SU-DHL-6 (cell line): ENCODE measurements at regions not wholly inside any gene's neighbourhood (a gene's known extent, or its start where the extent isn't known, plus 50 kb on each side); places are given as distances from the start of the nearest gene placed in this dataset.

Experiments used
- H2AFZ ChIP-seq: fragments of 200-600 bp; sonication (generic); 2 replicates; pipeline ENCODE4 v1.6.1; 2014; ENCODE audit warnings: low read depth, mild to moderate bottlenecking, moderate library complexity, mixed read lengths, antibody characterized with exemption, low read length; ENCODE audit not compliant: severe bottlenecking
- H3F3A ChIP-seq: fragments of 200-600 bp; shearing (Covaris generic); 2 replicates; pipeline ENCODE4 v1.6.0; 2016; ENCODE audit warnings: antibody characterized with exemption, mild to moderate bottlenecking; ENCODE audit not compliant: insufficient read depth
- H3K27ac ChIP-seq: fragments of 200-600 bp; sonication (generic); 2 replicates; pipeline ENCODE4 v1.5.1; 2016; ENCODE audit warnings: low read depth, mild to moderate bottlenecking, low read length, moderate library complexity, mixed read lengths
- H3K27me3 ChIP-seq: fragments of 200-600 bp; sonication (generic), shearing (Covaris generic); 2 replicates; pipeline ENCODE4 v1.6.0; 2014; ENCODE audit warnings: mild to moderate bottlenecking, low read length
- H3K36me3 ChIP-seq: fragments of 200-600 bp; sonication (generic); 2 replicates; pipeline ENCODE4 v1.6.1; 2014; ENCODE audit warnings: mild to moderate bottlenecking, low read length, mixed read lengths
- H3K4me2 ChIP-seq: fragments of 300-600, 200-600 bp; shearing (Covaris generic), sonication (generic); 2 replicates; pipeline ENCODE4 v1.6.0; 2014; ENCODE audit warnings: low read length, low read depth, mild to moderate bottlenecking; ENCODE audit not compliant: poor library complexity, severe bottlenecking
- H3K4me3 ChIP-seq: fragments of 200-600 bp; sonication (generic); 2 replicates; pipeline ENCODE4 v1.5.1; 2014; ENCODE audit warnings: antibody characterized with exemption, low read length, mild to moderate bottlenecking, mixed read lengths; ENCODE audit not compliant: insufficient read depth, poor library complexity, severe bottlenecking
- H3K79me2 ChIP-seq: fragments of 200-600 bp; sonication (generic); 2 replicates; pipeline ENCODE4 v1.6.1; 2014; ENCODE audit warnings: mild to moderate bottlenecking, low read length, moderate library complexity; ENCODE audit not compliant: insufficient read depth
- H3K9ac ChIP-seq: fragments of 200-600 bp; sonication (generic); 2 replicates; pipeline ENCODE4 v1.7.0; 2014; ENCODE audit warnings: mild to moderate bottlenecking, low read length
- H3K9me2 ChIP-seq: fragments of 200-600 bp; sonication (generic); replicated peaks from 2 replicates; pipeline ENCODE4 v1.6.1; 2014; ENCODE audit warnings: low read length; ENCODE audit not compliant: insufficient read depth
- H3K9me3 ChIP-seq: fragments of 200-600 bp; sonication (generic); 2 replicates; pipeline ENCODE4 v1.6.1; 2014; ENCODE audit warnings: low read length, mixed read lengths; ENCODE audit not compliant: insufficient read depth
- H4K20me1 ChIP-seq: fragments of 200-600 bp; sonication (generic); 2 replicates; pipeline ENCODE4 v1.6.1; 2014; ENCODE audit warnings: low read depth, mild to moderate bottlenecking, antibody characterized with exemption, low read length, moderate library complexity, mixed read lengths
- EZH2phosphoT487 ChIP-seq: fragments of 200-600 bp; sonication (generic), shearing (Covaris generic); conservative IDR thresholded peaks from 2 replicates; pipeline ENCODE4 v1.6.1; 2018; ENCODE audit warnings: mild to moderate bottlenecking, antibody characterized with exemption, low read length, moderate library complexity, mixed read lengths
- TF ChIP-seq, protein P1 (sequence below): fragments of 200-600 bp; sonication (generic); IDR thresholded peaks from one replicate; pipeline ENCODE4 v1.5.1; 2017; ENCODE audit warnings: antibody characterized with exemption, mild to moderate bottlenecking, low read length, moderate library complexity; ENCODE audit not compliant: insufficient read depth, poor library complexity, severe bottlenecking

DNA sequence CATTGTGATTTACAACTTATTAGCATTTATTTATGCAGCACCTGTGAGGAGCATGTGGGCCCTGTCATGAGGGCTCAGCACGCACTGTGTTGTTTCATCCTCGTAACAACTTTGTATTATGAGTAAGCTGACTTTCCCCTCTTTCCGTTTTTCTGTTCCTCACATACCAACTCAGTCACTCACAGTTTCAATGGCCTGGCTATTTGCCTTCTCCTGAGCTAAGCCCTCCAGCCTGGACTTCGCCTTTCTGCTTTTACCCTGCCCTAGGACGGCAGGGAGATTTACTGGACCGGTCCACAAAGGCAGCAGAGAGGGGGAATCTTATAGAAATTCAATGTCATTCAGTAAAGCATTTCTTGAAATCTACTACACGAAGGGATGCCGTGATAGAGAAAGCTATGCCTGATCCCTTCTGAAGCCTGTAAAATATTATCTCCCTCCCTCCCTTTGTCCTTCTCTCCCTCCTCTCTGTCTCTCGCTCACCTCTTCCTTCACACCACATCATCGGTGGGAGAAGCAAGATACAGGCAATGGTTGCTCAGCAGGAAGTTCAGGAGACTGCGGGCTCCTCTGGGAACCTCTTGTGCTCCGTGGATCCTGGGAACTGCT lies 219.2 kb upstream of the TBX3 start:
- Histone ChIP-seq H3K4me3 (no peak overlapping the region), H3K4me2 (no peak overlapping the region), H3K36me3 (no peaks in the 10 kb centered on the region), H3K79me2 (no peaks in the 10 kb centered on the region), H3K27me3 (no peaks in the 10 kb centered on the region), H3K9me3 (no peaks in the 10 kb centered on the region), H2AFZ (no peak overlapping the region), H3K9me2 (no peaks in the 10 kb centered on the region), H4K20me1 (no peaks in the 10 kb centered on the region), H3K27ac (no peak overlapping the region), H3K9ac (no peak overlapping the region), H3F3A (no peaks in the 10 kb centered on the region)
- TF ChIP-seq, protein P1, sequence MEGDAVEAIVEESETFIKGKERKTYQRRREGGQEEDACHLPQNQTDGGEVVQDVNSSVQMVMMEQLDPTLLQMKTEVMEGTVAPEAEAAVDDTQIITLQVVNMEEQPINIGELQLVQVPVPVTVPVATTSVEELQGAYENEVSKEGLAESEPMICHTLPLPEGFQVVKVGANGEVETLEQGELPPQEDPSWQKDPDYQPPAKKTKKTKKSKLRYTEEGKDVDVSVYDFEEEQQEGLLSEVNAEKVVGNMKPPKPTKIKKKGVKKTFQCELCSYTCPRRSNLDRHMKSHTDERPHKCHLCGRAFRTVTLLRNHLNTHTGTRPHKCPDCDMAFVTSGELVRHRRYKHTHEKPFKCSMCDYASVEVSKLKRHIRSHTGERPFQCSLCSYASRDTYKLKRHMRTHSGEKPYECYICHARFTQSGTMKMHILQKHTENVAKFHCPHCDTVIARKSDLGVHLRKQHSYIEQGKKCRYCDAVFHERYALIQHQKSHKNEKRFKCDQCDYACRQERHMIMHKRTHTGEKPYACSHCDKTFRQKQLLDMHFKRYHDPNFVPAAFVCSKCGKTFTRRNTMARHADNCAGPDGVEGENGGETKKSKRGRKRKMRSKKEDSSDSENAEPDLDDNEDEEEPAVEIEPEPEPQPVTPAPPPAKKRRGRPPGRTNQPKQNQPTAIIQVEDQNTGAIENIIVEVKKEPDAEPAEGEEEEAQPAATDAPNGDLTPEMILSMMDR: no peak
- no peak for TF ChIP-seq EZH2phosphoT487

GRCh38 chr12:114902665-114903064 lies 218.7 kb upstream of the TBX3 start:
- Histone ChIP-seq H3K9me2 (no peaks in the 10 kb centered on the region), H3K79me2 (no peaks in the 10 kb centered on the region), H2AFZ (no peak overlapping the region), H4K20me1 (no peaks in the 10 kb centered on the region), H3K27me3 (no peaks in the 10 kb centered on the region), H3K9ac (no peak overlapping the region), H3K4me2 (no peak overlapping the region), H3K4me3 (no peak overlapping the region), H3K27ac (no peak overlapping the region), H3F3A (no peaks in the 10 kb centered on the region), H3K9me3 (no peaks in the 10 kb centered on the region), H3K36me3 (no peaks in the 10 kb centered on the region)
- no peak for TF ChIP-seq EZH2phosphoT487
- TF ChIP-seq, protein P1: no peak

DNA sequence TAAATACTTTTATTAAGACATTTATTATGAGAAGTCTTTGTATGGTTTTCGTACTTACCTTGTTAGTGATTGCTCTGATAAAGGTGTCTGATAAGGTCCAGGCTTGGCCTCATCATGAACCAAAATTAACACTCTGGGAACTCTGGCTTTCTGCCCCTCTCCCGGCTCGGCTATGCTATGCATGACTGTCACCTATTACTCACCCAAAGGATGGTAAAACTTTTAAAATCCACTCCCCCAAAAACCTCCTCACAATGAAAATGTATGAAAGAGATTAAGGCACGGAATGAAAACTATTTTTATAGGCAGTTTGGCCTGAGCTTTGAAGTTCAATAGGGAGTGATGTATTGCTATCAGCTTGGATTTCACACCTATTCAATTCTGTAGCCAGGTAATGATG lies 217.3 kb upstream of the TBX3 start:
- Histone ChIP-seq H3K36me3 (no peaks in the 10 kb centered on the region), H3F3A (no peaks in the 10 kb centered on the region), H3K4me3 (no peak overlapping the region), H3K9ac (no peak overlapping the region), H2AFZ (no peak overlapping the region), H3K79me2 (no peaks in the 10 kb centered on the region), H4K20me1 (no peaks in the 10 kb centered on the region), H3K27ac (no peak overlapping the region), H3K9me3 (no peaks in the 10 kb centered on the region), H3K4me2 (no peak overlapping the region), H3K9me2 (no peaks in the 10 kb centered on the region), H3K27me3 (no peaks in the 10 kb centered on the region)
- no peak for TF ChIP-seq EZH2phosphoT487
- TF ChIP-seq, protein P1: no peak

DNA sequence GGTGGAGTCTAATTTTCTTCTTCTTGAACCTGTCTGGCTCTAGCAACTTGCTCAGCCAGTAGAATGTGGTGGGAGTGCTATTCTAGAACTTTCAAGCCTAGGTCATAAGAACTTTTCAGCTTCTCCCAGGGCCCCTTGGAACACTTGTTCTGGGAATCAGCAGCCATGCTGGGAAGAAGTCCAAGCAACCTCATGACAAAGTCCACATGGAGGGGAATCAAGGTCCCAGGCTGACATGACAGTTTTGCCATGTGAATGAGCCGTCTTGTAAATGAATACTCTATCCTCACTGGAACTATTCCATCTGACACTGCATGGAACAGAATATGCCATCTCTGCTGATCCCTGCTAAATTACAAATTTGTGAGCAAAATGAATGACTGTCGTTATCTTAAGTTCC lies 214.2 kb upstream of the TBX3 start:
- TF ChIP-seq, protein P1: no peak
- no peak for TF ChIP-seq EZH2phosphoT487

More for the DNA sequence above, 214.2 kb upstream of the TBX3 start:
- H3K4me2 ChIP-seq: no peak overlapping the region
- no peak overlapping the region for H3K9ac ChIP-seq
- H3K27me3 ChIP-seq: no peaks in the 10 kb centered on the region
- H3K4me3 ChIP-seq: no peak overlapping the region
- H3K9me2 ChIP-seq: no peaks in the 10 kb centered on the region
- no peaks in the 10 kb centered on the region for H3F3A ChIP-seq
- H3K9me3 ChIP-seq: no peaks in the 10 kb centered on the region
- H3K79me2 ChIP-seq: no peaks in the 10 kb centered on the region
- H2AFZ ChIP-seq: no peak overlapping the region
- no peaks in the 10 kb centered on the region for H4K20me1 ChIP-seq
- H3K36me3 ChIP-seq: no peaks in the 10 kb centered on the region
- no peak overlapping the region for H3K27ac ChIP-seq
